ENCODE measurements at regions not wholly inside any gene's neighbourhood (a gene's known extent, or its start where the extent isn't known, plus 50 kb on each side); places are given as distances from the start of the nearest gene placed in this dataset.
"Not testable (repeated sequence)": the region's sequence is repeated elsewhere in the genome, so short reads cannot be mapped to it uniquely, and the experiment has no call there.

DNA sequence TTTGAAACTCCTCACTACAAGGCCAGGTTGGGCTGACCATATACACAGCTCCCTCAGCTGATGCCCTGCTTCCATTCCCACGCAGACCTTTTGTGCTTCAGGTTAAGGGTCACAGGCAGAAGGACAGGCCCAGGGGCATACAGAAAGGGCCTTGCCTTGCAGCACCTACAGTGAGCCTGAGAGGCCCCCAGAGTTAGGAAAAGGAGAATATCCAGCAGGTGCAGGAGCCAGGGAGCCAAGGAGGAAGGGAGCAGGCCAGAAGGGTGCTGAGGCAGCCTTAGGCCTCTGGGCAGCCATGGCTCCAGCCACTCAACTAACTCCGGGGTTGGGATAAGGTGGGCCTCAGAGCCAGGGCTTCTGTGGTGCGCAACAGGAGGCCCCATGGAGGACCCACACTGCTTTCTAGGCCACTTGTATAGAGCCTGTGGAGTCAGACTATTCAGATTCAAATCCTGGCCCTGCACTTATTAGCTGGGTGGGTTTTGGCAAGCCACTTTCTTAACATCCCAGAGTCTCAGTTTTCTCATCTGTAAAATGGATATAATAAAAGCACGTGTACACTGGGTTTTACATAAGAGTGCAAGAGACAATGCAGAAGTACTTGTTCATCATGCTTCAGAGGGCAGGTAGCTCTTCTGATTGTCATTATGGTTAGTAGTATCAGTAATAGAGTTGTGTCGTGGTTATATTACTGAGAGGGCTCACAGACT is 214.6 kb upstream of the HAAO start:
- Histone ChIP-seq H3K4me3 (ENCODE audit: insufficient read depth, low read depth, low read length) (no peak overlapping the region), H3K27me3 (ENCODE audit: control insufficient read depth, insufficient read depth, low read length) (no peaks in the 10 kb centered on the region), H3K36me3 (replicated peaks; ENCODE audit: control insufficient read depth, insufficient read depth, low read length) (no peaks in the 10 kb centered on the region)
- no peak for DNase-seq

DNA sequence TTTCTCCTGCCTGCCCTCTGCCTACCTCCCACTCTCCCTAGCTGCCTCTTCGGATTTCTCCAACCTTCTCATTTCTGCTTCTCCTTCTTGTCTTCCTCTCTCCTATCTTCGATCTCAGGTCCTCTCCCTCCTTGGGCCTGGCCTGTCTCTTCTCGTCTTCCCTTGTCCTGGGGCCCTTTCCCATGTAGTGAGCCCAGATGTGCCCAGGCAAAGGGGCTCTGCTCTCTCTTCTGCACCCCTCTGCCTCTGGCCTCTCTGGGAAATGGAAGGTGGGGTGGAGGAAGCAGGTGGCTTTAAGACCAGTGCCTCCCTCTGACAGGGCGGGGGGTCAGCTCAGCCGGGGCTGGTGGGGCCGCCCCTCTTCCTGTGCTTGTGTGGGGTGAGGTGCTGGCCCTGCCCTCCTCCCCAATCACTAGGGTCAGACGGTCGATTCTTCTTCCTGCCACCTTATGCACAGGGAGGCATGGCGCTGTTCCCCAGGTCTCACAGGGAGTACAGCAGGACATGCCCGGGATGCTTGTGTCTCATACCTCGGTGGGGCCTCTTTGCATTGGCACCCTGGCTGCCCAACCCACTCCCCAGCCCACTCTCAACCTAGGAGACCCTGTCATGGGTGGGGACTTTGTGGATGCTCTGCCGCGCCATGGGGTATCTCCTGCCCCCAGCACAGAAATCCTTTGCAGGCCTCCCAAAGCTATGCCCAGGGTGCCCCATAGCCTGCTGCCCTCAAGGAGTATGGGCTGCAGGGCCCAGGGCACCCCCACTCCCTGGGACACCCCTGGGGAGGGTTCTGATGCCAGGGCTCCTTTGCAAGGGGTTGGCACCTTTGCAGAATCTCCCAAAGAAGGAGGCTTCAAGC is 213.8 kb upstream of the HAAO start:
- DNase-seq = no peak
- Histone ChIP-seq H3K36me3 (replicated peaks; ENCODE audit: control insufficient read depth, insufficient read depth, low read length) (no peaks in the 10 kb centered on the region), H3K27me3 (ENCODE audit: control insufficient read depth, insufficient read depth, low read length) (no peaks in the 10 kb centered on the region), H3K4me3 (ENCODE audit: insufficient read depth, low read depth, low read length) (no peak overlapping the region)

DNA sequence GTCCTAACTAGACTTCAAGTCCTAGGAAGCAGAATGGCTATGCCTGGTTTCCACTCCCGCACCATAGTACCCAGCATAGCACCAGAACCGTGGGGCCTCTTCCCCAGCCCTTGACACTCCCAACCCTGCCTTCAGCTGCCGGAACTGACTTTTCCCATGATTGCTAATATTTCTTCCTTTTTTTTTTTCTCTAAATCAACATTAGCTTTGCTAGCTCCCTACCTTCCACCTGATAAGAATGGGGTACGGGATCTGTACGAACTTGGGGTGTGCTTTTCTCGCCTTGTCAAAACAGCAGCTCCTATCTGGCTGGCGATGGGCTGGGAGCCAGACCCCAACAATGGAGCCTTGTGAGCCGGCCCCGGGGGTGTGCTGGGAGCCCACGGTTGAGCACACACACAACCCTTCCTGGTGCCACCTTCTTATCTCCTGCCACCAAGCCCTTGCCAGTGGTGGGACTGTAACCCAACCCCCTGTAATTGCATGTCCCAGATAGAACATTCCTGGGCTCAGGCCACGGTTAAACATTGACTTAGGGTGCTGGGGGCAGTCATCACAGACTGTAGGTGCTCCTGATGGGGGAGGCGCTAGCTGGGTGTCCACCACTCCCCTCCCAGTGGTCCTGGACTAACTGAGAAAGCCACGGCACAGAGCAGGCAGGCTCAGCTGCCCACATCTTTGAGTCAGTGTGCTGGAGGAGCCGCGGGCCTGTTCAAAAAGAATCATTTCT is 213.0 kb upstream of the HAAO start:
- Histone ChIP-seq H3K36me3 (replicated peaks; ENCODE audit: control insufficient read depth, insufficient read depth, low read length) (no peaks in the 10 kb centered on the region), H3K4me3 (ENCODE audit: insufficient read depth, low read depth, low read length) (no peak overlapping the region), H3K27me3 (ENCODE audit: control insufficient read depth, insufficient read depth, low read length) (no peaks in the 10 kb centered on the region)
- no peak for DNase-seq

DNA sequence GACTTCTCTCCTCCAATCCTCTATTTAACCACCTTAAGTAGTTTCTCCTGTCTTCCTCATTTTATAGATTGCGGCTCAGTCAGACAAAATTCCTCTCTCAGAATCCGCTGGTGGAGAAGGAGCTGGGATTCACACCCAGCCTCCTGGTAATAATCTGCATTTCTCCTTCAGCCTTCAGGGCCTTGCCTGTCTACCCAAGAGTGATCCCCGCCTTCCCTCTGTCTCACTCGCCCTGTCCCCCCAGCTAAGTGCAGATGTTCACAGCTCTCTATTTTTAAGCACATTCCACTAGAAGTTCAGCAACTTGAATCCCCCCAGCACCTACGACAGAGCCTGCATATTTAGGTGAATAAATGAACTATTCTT is 212.5 kb upstream of the HAAO start:
- H3K36me3 ChIP-seq (replicated peaks; ENCODE audit: control insufficient read depth, insufficient read depth, low read length) = no peaks in the 10 kb centered on the region
- no peak for DNase-seq
- no peak overlapping the region for H3K4me3 ChIP-seq (ENCODE audit: insufficient read depth, low read depth, low read length)
- no peaks in the 10 kb centered on the region for H3K27me3 ChIP-seq (ENCODE audit: control insufficient read depth, insufficient read depth, low read length)

DNA sequence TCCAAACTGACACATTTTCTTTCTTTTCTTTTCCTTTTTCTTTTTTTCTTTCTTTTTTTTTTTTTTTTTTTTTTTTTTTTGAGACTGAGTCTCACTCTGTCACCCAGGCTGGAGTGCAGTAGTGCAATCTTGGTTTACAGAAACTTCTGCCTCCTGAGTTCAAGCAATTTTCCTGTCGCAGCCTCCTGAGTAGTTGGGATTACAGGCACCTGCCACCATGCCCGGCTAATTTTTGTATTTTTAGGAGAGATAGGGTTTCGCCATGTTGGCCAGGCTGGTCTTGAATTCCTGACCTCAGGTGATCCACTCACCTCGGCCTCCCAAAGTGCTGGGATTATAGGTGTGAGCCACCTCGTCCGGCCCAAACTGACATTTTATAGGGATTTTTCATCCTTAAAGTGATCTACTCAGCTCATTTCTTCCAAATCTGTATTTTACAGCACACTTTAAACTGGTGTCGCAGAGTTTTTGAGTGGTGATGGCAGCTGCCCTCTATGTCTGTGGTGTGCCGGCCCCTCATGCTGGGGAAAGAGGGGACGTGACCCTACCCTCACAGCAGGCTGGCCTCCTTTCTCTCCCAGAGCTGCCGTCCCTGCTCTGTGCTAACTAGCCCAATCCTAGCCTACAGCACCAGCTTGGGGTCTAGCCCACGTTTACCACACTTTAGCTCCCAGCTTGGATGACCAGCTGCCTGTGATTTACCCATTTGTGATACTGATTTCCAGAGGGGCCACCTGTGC is 211.9 kb upstream of the HAAO start:
- not testable (repeated sequence) for DNase-seq; H3K27me3 ChIP-seq (ENCODE audit: control insufficient read depth, insufficient read depth, low read length); H3K36me3 ChIP-seq (replicated peaks; ENCODE audit: control insufficient read depth, insufficient read depth, low read length); H3K4me3 ChIP-seq (ENCODE audit: insufficient read depth, low read depth, low read length)

GRCh38 chr2:43003702-43004101 is 211.3 kb upstream of the HAAO start:
- no peak for DNase-seq
- Histone ChIP-seq H3K36me3 (replicated peaks; ENCODE audit: control insufficient read depth, insufficient read depth, low read length) (no peaks in the 10 kb centered on the region), H3K4me3 (ENCODE audit: insufficient read depth, low read depth, low read length) (no peak overlapping the region), H3K27me3 (ENCODE audit: control insufficient read depth, insufficient read depth, low read length) (no peaks in the 10 kb centered on the region)

- no peaks in the 10 kb centered on the region for H3K27me3 ChIP-seq (ENCODE audit: control insufficient read depth, insufficient read depth, low read length)
- no peak for DNase-seq
Measured at GRCh38 chr2:43001787-43002468, 209.5 kb upstream of the HAAO start.

DNA sequence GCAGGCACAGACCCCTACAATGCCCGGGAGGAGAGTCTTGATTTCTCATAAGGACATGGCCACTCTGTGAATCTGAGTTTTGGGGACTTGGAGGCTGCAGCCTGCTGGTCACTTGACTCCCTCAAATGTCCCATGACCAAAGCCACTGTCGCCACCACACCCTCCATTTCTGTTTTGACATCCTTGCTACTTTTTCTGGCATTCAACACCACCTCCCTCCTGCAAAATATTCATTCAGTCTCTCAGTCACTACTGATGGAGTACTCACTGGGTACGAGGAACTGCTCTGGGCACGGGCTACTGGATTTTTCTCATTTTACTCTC is 208.6 kb upstream of the HAAO start:
- Histone ChIP-seq H3K4me3 (ENCODE audit: insufficient read depth, low read depth, low read length) (no peak overlapping the region), H3K36me3 (replicated peaks; ENCODE audit: control insufficient read depth, insufficient read depth, low read length) (no peaks in the 10 kb centered on the region), H3K27me3 (ENCODE audit: control insufficient read depth, insufficient read depth, low read length) (no peaks in the 10 kb centered on the region)
- no peak for DNase-seq

More at GRCh38 chr2:43001787-43002468, 209.5 kb upstream of the HAAO start:
- Histone ChIP-seq H3K36me3 (replicated peaks; ENCODE audit: control insufficient read depth, insufficient read depth, low read length) (no peaks in the 10 kb centered on the region), H3K4me3 (ENCODE audit: insufficient read depth, low read depth, low read length) (no peak overlapping the region)

- DNase-seq = no peak
- Histone ChIP-seq H3K4me3 (ENCODE audit: insufficient read depth, low read depth, low read length) (no peak overlapping the region), H3K36me3 (replicated peaks; ENCODE audit: control insufficient read depth, insufficient read depth, low read length) (no peaks in the 10 kb centered on the region), H3K27me3 (ENCODE audit: control insufficient read depth, insufficient read depth, low read length) (no peaks in the 10 kb centered on the region)
Measured at GRCh38 chr2:43000242-43001054, 208.1 kb upstream of the HAAO start.

- Histone ChIP-seq H3K36me3 (replicated peaks; ENCODE audit: control insufficient read depth, insufficient read depth, low read length) (no peaks in the 10 kb centered on the region), H3K4me3 (ENCODE audit: insufficient read depth, low read depth, low read length) (no peak overlapping the region), H3K27me3 (ENCODE audit: control insufficient read depth, insufficient read depth, low read length) (no peaks in the 10 kb centered on the region)
- no peak for DNase-seq
Measured at GRCh38 chr2:42999856-43000241, 207.5 kb upstream of the HAAO start.

DNA sequence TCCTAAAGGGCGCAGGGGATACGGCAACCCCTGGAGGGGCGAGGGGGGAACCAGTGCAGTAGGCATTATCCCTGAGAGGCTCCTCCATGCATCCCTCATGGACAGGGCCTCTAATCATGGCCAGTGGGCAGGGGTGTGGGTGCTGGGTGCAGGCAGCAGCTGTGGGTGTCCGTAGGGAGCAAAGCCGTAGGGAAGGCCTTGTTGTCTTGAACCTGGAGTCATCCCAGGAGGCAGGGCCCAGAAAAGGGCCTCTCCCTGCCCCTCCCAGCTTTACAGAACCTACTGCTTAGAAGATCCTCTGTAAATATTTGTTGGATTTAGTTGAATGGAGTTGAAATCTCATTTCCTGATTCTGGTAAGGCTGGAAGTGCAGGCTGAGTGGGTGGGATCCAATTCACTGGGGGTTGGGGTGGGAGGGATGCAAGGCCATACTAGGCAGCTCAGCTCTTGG is 207.0 kb upstream of the HAAO start:
- Histone ChIP-seq H3K36me3 (replicated peaks; ENCODE audit: control insufficient read depth, insufficient read depth, low read length) (no peaks in the 10 kb centered on the region), H3K27me3 (ENCODE audit: control insufficient read depth, insufficient read depth, low read length) (no peaks in the 10 kb centered on the region), H3K4me3 (ENCODE audit: insufficient read depth, low read depth, low read length) (no peak overlapping the region)
- no peak for DNase-seq

DNA sequence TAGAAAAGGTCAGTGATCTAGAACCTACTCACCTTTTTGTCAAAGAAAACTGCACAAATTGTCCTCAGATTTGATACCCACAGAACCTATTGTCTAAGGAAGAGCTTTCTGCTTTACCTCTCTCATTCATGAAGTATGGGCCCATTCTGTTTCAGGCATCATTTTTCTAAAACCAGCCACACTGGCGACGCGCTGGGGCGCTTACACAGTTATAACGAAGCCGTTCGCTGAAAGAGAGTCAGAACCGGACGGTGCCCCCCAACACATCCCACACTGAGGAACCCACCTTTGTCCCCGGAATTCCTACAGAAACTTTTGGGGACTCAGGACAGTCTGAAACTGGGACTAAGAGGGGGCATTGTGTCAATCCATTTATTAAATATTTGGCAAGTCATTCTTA is 206.3 kb upstream of the HAAO start:
- no peak for DNase-seq
- Histone ChIP-seq H3K36me3 (replicated peaks; ENCODE audit: control insufficient read depth, insufficient read depth, low read length) (no peaks in the 10 kb centered on the region), H3K27me3 (ENCODE audit: control insufficient read depth, insufficient read depth, low read length) (no peaks in the 10 kb centered on the region), H3K4me3 (ENCODE audit: insufficient read depth, low read depth, low read length) (no peak overlapping the region)

- Histone ChIP-seq H3K36me3 (replicated peaks; ENCODE audit: control insufficient read depth, insufficient read depth, low read length) (no peaks in the 10 kb centered on the region), H3K4me3 (ENCODE audit: insufficient read depth, low read depth, low read length) (no peak overlapping the region), H3K27me3 (ENCODE audit: control insufficient read depth, insufficient read depth, low read length) (no peaks in the 10 kb centered on the region)
- DNase-seq = no peak
Measured at GRCh38 chr2:42996528-42996927, 204.1 kb upstream of the HAAO start.
